ENCODE measurements at regions not wholly inside any gene's neighbourhood (a gene's known extent, or its start where the extent isn't known, plus 50 kb on each side); places are given as distances from the start of the nearest gene placed in this dataset.

GRCh38 chr9:29657821-29658220 is 2084.5 kb upstream of the C9orf72 start:
- TF ChIP-seq EZH2 (IDR thresholded peaks at IDR 0.05; ENCODE audit: borderline replicate concordance, low read length) (no peak), CTCF (conservative IDR thresholded peaks at IDR 0.05 in 1 of 2, IDR thresholded peaks at IDR 0.05 in 1 of 2; ENCODE audit: extremely low read depth in 1 of 2, insufficient read depth in 1 of 2, low read depth in 1 of 2, low read length in 2 of 2) (no peak)

Data from mammary epithelial cell (primary cell).